NCI-H2107 (cell line): ENCODE measurements at regions not wholly inside any gene's neighbourhood (a gene's known extent, or its start where the extent isn't known, plus 50 kb on each side); places are given as distances from the start of the nearest gene placed in this dataset.
"Not testable (repeated sequence)": the region's sequence is repeated elsewhere in the genome, so short reads cannot be mapped to it uniquely, and the experiment has no call there.

ENCODE experiments used
- DNase-seq: peaks from one replicate; lab custom pipeline; 2025; lab: John Stamatoyannopoulos, UW

- no peak for DNase-seq
Observed at GRCh38 chr3:106906074-106906473, 471.2 kb upstream of the CCDC54 start.

- no peak for DNase-seq
Observed at GRCh38 chr3:106908181-106908938, 468.9 kb upstream of the CCDC54 start.

GRCh38 chr3:106913111-106913698 lies 464.0 kb upstream of the CCDC54 start:
- no peak for DNase-seq

- no peak for DNase-seq
Observed at GRCh38 chr3:106913966-106914365, 463.3 kb upstream of the CCDC54 start.

- no peak for DNase-seq
Observed at GRCh38 chr3:106920609-106921008, 456.6 kb upstream of the CCDC54 start.

GRCh38 chr3:106929081-106929480 lies 448.2 kb upstream of the CCDC54 start:
- DNase-seq: no peak

DNA sequence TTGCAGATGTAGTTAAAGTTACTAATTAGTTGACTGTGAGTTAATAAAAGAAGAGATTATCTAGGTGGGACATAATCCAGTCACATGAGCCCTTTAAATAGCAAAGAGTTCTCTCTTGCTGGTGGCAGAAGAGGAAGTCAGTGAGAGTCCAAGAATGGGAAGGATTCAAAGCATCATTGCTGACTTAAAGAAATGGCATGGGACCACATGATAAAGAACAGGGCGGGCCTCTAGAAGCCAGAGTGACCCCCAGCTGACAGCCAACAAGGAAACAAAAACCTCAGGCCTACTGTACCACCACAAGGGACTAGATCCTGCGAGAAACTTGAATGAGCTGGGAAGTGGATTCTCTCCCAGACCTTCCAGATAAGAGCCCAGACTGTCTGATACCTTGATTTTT lies 447.2 kb upstream of the CCDC54 start:
- DNase-seq: no peak

DNA sequence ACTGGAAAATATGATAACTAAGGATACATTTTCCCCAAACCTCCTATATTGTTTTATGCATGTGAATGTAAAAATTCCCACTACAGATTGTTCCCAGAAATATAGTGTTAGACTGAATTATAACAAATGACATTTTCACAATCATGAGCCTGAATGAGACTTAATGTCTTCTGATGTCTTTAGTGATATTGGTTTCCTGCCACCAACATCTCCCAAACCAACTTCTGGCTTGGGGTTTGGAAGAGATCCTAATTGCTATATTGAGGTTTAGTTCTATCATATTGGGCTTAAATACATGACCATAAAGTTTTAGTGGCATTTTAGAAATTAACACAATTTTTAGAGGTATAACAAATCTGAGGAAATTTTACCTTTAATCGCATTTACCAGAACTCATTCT lies 445.3 kb upstream of the CCDC54 start:
- no peak for DNase-seq

GRCh38 chr3:106936337-106936736 lies 440.9 kb upstream of the CCDC54 start:
- no peak for DNase-seq

- no peak for DNase-seq
Observed at GRCh38 chr3:106942051-106942450, 435.2 kb upstream of the CCDC54 start.

DNA sequence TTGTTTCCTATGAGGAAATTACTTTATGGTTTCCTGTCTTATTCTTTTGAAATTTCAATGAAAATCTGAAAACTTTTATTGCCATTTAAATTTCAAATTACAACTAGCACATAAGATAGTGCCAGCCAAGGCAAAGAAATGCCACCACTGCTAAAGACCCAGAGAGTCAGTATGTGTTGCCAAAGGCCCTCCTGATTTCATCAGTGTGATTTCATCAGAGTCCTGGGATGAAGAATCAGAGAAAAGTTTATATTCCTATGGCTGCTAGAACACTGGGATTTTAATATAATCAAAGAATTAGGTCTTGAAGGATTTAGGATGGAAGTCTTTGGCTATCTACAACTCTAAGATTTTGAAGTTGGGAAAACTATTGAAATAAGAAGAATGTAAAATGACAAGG lies 434.2 kb upstream of the CCDC54 start:
- DNase-seq: no peak

DNA sequence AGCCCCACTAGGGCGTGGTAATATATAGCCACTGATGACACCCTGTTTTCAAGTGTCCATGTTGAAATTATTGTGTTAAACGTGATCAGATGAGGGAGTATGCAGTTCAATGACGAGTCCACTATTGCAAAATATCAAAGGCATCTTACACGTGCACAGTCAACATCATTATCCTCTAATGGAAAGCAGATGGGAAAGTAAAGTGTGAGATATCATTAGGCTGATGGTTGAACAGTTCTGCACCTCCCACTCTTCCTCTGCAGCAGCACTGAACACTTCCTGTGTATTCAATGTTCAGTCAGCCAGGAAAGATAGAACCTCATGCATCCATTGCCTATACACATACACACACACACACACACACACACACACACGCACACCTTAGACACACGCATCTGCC lies 431.8 kb upstream of the CCDC54 start:
- DNase-seq: no peak

DNA sequence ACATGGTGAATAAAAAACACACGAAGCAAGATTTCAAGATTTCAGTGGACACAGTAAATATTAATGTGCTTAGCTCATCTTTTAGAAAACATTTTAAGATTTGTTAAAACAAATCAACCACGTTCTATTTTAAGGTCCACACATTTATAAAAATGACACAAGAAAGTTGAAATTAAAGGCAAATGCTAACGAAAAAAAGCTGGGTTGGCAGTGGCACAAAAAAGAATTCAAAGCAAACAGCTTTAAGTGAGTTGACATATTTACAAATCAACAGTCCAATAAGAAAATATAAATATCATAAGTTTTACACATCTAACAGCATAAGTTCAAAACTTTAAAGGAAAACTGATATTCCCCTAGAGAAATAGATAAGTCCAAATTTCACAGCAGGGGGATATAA lies 430.4 kb upstream of the CCDC54 start:
- no peak for DNase-seq

DNA sequence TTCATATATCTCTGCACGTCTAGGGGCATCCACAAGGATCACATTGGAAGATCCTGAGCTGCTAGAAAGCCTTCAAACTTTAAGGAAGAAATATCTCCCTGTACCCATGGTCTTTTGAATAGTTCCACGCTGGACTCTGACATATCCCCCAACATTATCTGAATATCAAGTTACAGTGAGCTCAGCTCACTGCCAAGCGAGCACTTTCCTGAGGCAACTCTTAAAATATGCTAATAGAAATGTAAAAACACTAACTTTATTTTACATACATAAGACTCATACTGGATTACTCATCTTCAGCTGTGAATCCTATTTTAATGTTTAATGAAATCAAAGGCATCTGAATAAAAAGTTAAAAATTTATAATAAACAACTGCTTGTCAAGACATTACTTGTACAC lies 420.2 kb upstream of the CCDC54 start:
- DNase-seq: no peak

DNA sequence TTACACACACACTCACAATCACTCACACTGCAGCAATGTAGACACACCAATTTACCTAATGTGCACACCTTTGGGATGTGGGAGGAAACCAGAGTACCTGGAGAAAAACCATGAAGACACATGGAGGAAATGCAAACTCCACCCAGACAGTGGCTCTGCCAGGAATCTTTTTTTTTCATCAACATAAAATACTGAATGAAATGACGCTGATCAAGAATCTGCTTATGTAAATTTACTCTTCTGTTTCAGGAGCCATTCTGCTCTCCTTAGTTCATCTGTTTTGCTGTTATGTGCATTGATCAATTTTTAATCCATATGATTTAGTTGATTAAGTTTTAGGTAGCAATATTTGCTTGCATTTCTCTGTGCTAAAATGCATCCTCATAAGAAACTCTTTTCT lies 414.2 kb upstream of the CCDC54 start:
- no peak for DNase-seq

GRCh38 chr3:106963442-106963841 lies 413.8 kb upstream of the CCDC54 start:
- DNase-seq: no peak

- DNase-seq: no peak
Observed at GRCh38 chr3:106965307-106965706, 411.9 kb upstream of the CCDC54 start.

DNA sequence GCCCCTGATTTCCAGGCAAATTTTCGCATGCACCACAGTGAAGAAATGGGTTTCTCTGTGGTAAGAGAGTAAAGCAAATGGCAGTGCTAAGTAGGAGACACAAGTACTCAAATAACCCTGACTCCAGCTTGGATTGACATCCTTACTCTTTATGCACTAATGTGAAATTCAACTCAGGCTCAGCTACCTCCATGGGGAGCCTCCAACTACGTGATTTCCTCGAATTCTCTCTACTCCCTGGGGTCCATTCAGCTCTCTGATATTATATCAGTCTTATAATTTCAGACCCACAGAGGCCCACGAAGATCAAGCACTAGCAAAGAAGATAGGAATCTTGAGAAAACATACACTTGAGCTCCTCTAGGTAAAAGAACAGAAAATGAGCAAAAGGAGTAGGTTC lies 407.6 kb upstream of the CCDC54 start:
- no peak for DNase-seq

- no peak for DNase-seq
Observed at GRCh38 chr3:106981392-106981791, 395.8 kb upstream of the CCDC54 start.

DNA sequence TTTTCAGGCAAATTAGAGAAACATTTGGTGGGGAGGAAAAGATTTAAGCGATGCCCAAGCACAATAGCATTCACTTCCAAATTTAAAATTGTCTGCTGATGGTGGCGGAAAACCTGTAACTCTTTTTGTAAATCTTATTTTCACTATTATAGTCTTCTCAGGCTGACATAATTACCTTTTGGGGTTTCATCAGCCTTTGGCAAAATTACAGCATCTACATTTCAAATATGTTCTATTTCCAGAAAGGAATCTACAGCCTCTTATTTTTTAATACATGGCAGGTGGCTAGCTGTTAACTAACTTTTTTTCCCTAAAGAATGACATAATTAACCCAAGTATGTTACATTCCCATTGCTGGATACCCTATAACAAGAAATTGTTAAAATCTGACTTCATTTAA lies 391.5 kb upstream of the CCDC54 start:
- no peak for DNase-seq

GRCh38 chr3:106998841-106999682 lies 378.2 kb upstream of the CCDC54 start:
- not testable (repeated sequence) for DNase-seq

DNA sequence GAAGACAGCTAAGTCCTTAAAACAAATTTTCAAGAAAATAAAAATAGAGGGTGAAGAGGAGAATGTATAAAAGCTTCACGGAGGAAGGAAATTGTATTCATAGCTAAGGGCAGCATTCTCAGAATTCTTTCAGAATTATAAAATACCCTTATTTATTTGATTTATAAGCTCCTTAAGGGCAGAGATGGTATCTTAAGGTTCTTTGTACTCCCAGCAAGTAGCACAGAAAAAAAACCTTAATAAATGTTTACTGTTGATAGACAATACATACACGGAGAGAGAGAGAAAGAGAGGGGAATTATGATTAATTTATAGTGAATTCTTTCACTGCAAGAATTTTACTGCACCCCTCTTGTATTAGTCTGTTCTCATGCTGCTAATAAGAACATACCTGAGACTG lies 375.6 kb upstream of the CCDC54 start:
- DNase-seq: no peak

- not testable (repeated sequence) for DNase-seq
Observed at GRCh38 chr3:107005352-107005751, 371.9 kb upstream of the CCDC54 start.
